Smooth muscle cell (in vitro differentiated cells): ENCODE measurements at regions not wholly inside any gene's neighbourhood (a gene's known extent, or its start where the extent isn't known, plus 50 kb on each side); places are given as distances from the start of the nearest gene placed in this dataset.

ENCODE experiments used
- DNase-seq: peaks from one replicate; lab custom pipeline; 2025; ENCODE audit not compliant: unreplicated experiment; lab: John Stamatoyannopoulos, UW
- H2AFZ ChIP-seq: fragments of 200-600 bp; sonication (generic); 2 replicates; pipeline ENCODE4 v1.6.0; 2016; ENCODE audit warnings: antibody characterized with exemption, low read depth, mild to moderate bottlenecking
- H3F3A ChIP-seq: fragments of 200-600 bp; sonication (generic); 2 replicates; pipeline ENCODE4 v1.6.0; 2017; ENCODE audit warnings: antibody characterized with exemption, low read depth
- H3K27ac ChIP-seq: fragments of 200-600 bp; sonication (generic); 2 replicates; pipeline ENCODE4 v1.5.1; 2016; ENCODE audit warnings: low read depth, mild to moderate bottlenecking
- H3K27me3 ChIP-seq: fragments of 200-600 bp; sonication (generic); 2 replicates; pipeline ENCODE4 v1.6.1; 2016; ENCODE audit warnings: low read depth, mild to moderate bottlenecking
- H3K36me3 ChIP-seq: fragments of 200-600 bp; sonication (generic); 2 replicates; pipeline ENCODE4 v1.5.1; 2016; ENCODE audit warnings: low read depth
- H3K4me1 ChIP-seq: fragments of 200-600 bp; sonication (generic); 2 replicates; pipeline ENCODE4 v1.5.1; 2016; ENCODE audit warnings: low read depth
- H3K4me2 ChIP-seq: fragments of 200-600 bp; sonication (generic); 2 replicates; pipeline ENCODE4 v1.6.0; 2016; ENCODE audit warnings: mild to moderate bottlenecking
- H3K4me3 ChIP-seq: fragments of 200-600 bp; sonication (generic); 2 replicates; pipeline ENCODE4 v1.5.1; 2016; ENCODE audit warnings: mild to moderate bottlenecking
- H3K79me2 ChIP-seq: fragments of 200-600 bp; sonication (generic); 2 replicates; pipeline ENCODE4 v1.6.0; 2016; ENCODE audit warnings: low read depth, mild to moderate bottlenecking
- H3K9ac ChIP-seq: fragments of 200-600 bp; sonication (generic); 2 replicates; pipeline ENCODE4 v1.6.0; 2016; ENCODE audit warnings: low read depth
- H3K9me3 ChIP-seq: fragments of 200-600 bp; sonication (generic); replicated peaks from 2 replicates; pipeline ENCODE4 v1.5.1; 2016; ENCODE audit warnings: low read depth
- H4K20me1 ChIP-seq: fragments of 200-600 bp; sonication (generic); 2 replicates; pipeline ENCODE4 v1.6.0; 2016; ENCODE audit warnings: low read depth
- CTCF ChIP-seq: fragments of 200-600 bp; sonication (generic); IDR thresholded peaks from 2 replicates; pipeline ENCODE4 v1.5.1; 2017; ENCODE audit warnings: borderline replicate concordance, mild to moderate bottlenecking, antibody characterized with exemption; ENCODE audit not compliant: insufficient read depth, poor library complexity, severe bottlenecking
- WGBS: methylation state at CpG from one replicate; pipeline ENCODE4 v1.1.7; 2016; ENCODE audit warnings: low lambda C conversion rate; 5-methylcytosine and 5-hydroxymethylcytosine counted together

- H2AFZ ChIP-seq = no peak overlapping the region
- no peaks in the 10 kb centered on the region for H3K9me3 ChIP-seq
- H3K4me2 ChIP-seq = no peak overlapping the region
- H3K27me3 ChIP-seq = no peaks in the 10 kb centered on the region
- no peak overlapping the region for H3K9ac ChIP-seq
- H3K27ac ChIP-seq = no peak overlapping the region
- H4K20me1 ChIP-seq = no peaks in the 10 kb centered on the region
- no peaks in the 10 kb centered on the region for H3K36me3 ChIP-seq
- H3K4me1 ChIP-seq = no peaks in the 10 kb centered on the region
- DNase-seq = no peak
- WGBS = 73% methylated on average over 2 of the region's 2 CpGs
- no peak overlapping the region for H3K4me3 ChIP-seq
- no peak for TF ChIP-seq CTCF
- no peaks in the 10 kb centered on the region for H3F3A ChIP-seq
- H3K79me2 ChIP-seq = no peaks in the 10 kb centered on the region
These were observed 165.3 kb downstream of the PJA1 start for GRCh38 chrX:68999931-69000330.

- no peak overlapping the region for H3K4me2 ChIP-seq
- no peak for DNase-seq
- H4K20me1 ChIP-seq = no peaks in the 10 kb centered on the region
- no peaks in the 10 kb centered on the region for H3F3A ChIP-seq
- H3K36me3 ChIP-seq = no peaks in the 10 kb centered on the region
- 75% methylated on average over 4 of the region's 4 CpGs for WGBS
- no peak overlapping the region for H3K9ac ChIP-seq
- H3K4me1 ChIP-seq = no peaks in the 10 kb centered on the region
- no peak for TF ChIP-seq CTCF
- no peak overlapping the region for H3K27ac ChIP-seq
- H3K9me3 ChIP-seq = no peaks in the 10 kb centered on the region
- H3K79me2 ChIP-seq = no peaks in the 10 kb centered on the region
- no peak overlapping the region for H3K4me3 ChIP-seq
- no peaks in the 10 kb centered on the region for H3K27me3 ChIP-seq
- H2AFZ ChIP-seq = no peak overlapping the region
These were observed 165.9 kb downstream of the PJA1 start for GRCh38 chrX:68999356-68999755.

- no peak overlapping the region for H3K27ac ChIP-seq
- H3F3A ChIP-seq = no peaks in the 10 kb centered on the region
- no peaks in the 10 kb centered on the region for H4K20me1 ChIP-seq
- no peak for TF ChIP-seq CTCF
- no peak overlapping the region for H3K9ac ChIP-seq
- H3K79me2 ChIP-seq = no peaks in the 10 kb centered on the region
- DNase-seq = no peak
- no peak overlapping the region for H2AFZ ChIP-seq
- no peaks in the 10 kb centered on the region for H3K36me3 ChIP-seq
- H3K4me3 ChIP-seq = no peak overlapping the region
- no peaks in the 10 kb centered on the region for H3K4me1 ChIP-seq
- H3K9me3 ChIP-seq = no peaks in the 10 kb centered on the region
- no peak overlapping the region for H3K4me2 ChIP-seq
- WGBS = 74% methylated on average over 4 of the region's 4 CpGs
- H3K27me3 ChIP-seq = no peaks in the 10 kb centered on the region
These were observed 166.5 kb downstream of the PJA1 start for GRCh38 chrX:68998716-68999115.

GRCh38 chrX:68997911-68998310 is 167.3 kb downstream of the PJA1 start:
- no peak overlapping the region for H3K4me3 ChIP-seq
- TF ChIP-seq CTCF = no peak
- no peaks in the 10 kb centered on the region for H3K36me3 ChIP-seq
- no peak overlapping the region for H3K9ac ChIP-seq
- H3K27me3 ChIP-seq = no peaks in the 10 kb centered on the region
- H3K4me2 ChIP-seq = no peak overlapping the region
- no peaks in the 10 kb centered on the region for H3K79me2 ChIP-seq
- no peak overlapping the region for H3K27ac ChIP-seq
- H3K9me3 ChIP-seq = no peaks in the 10 kb centered on the region
- WGBS = 50% methylated on average over 2 of the region's 2 CpGs
- no peaks in the 10 kb centered on the region for H3K4me1 ChIP-seq
- DNase-seq = no peak
- H4K20me1 ChIP-seq = no peaks in the 10 kb centered on the region
- H2AFZ ChIP-seq = no peak overlapping the region
- H3F3A ChIP-seq = no peaks in the 10 kb centered on the region
